HG03039 (cell line): ENCODE measurements at regions not wholly inside any gene's neighbourhood (a gene's known extent, or its start where the extent isn't known, plus 50 kb on each side); places are given as distances from the start of the nearest gene placed in this dataset.
"Not testable (repeated sequence)": the region's sequence is repeated elsewhere in the genome, so short reads cannot be mapped to it uniquely, and the experiment has no call there.

ENCODE experiments used
- ATAC-seq: cut with Tn5 transposase; IDR thresholded peaks from one replicate; pipeline ENCODE4 v1.9.1; 2021; ENCODE audit warnings: mild to moderate bottlenecking, moderate library complexity; ENCODE audit not compliant: unreplicated experiment

DNA sequence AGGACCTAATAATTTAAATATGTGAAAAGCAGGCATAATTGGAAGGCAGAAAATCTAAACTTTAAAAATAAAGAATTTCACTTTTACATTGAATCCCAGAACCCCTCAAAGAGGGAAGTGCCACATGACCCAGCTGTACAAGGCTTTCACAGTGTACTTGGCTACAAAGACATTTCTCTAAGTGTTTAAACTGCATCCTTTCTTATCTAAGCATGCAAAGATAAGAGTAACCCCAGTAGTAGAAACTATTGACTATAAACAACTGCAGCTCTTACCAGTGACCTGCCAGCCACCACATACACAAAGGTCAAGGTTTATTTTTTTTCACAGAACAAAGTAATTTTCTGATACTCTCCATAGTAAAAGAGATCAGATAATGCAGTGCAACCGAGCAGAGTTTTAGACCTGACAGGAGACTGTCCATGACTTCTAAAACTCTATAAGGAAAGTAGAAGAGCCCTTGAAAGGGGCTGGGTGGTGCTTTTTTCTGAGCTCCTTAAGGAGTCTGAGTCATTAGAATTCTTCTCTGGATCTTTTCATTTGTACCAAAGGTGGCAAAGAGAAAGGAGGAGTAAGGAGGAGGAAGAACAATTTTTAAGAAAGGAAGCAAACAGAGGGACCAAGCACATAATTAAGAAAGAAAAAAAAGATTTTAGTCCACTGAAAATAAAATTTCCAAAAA is 750.6 kb downstream of the PRIM2 start:
- ATAC-seq, result not testable (repeated sequence)

GRCh38 chr6:58073263-58073662 is 755.8 kb downstream of the PRIM2 start:
- ATAC-seq, result no peak

- not testable (repeated sequence) for ATAC-seq
Observed at GRCh38 chr6:58090067-58090466, 772.6 kb downstream of the PRIM2 start.

DNA sequence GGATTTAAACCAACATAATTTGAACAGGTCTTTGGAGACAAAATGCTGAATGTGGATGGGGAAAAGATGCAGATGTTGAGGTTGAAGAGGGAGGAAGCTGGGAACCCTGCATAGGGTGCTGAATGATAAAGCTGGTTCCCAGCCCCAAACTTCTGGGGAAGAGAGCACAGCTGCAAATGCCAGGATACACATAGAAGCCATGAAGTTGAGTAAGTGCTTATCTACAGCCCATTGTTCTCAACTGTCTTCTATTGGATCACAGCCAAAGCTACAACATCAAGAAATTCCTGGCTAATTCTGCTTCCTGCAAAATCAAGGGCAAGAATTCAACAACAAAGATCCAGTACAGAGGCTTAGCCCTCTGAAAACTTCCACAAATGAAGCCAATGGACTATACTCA is 779.8 kb downstream of the PRIM2 start:
- not testable (repeated sequence) for ATAC-seq

DNA sequence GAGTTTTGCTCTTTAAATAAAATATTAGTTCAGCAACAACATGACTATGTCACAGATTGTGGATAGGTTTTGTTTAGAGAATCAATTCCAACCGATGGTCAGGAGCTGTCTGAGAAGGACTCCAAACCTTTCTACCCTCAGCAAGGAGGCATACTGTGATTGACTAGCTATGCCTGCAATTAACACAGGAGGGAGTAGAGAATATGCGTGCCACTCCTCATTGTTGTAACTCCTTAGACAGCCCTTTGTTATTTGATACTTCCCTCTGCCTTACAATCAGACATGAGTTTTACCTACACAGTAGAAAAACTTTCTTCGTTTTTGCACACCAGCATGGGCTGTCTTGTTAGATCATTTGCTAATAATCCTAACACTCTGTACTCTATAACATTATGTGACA is 796.5 kb downstream of the PRIM2 start:
- no peak for ATAC-seq

- not testable (repeated sequence) for ATAC-seq
Observed at GRCh38 chr6:58117162-58117561, 799.7 kb downstream of the PRIM2 start.

- not testable (repeated sequence) for ATAC-seq
Observed at GRCh38 chr6:58121616-58122015, 804.2 kb downstream of the PRIM2 start.

DNA sequence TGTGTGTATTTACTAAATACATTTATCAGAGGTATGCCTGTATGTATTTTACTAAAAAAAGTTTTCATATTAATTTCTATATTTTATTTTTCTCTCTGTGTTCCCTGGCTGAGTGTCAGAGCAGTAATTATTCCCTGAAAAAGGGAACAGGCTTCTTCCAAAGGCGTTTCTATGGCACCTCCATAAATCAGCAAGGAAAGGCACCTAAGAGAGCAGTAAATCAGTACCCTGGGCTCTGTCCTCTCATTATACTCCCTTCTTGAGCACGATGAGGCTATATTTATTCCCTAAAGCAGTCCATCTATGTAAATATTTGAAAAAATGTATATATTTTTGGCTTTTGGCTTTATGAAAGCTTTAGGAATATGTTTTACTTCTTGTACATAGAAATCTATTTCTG is 806.3 kb downstream of the PRIM2 start:
- not testable (repeated sequence) for ATAC-seq

GRCh38 chr6:58128549-58128948 is 811.1 kb downstream of the PRIM2 start:
- ATAC-seq, result not testable (repeated sequence)

- not testable (repeated sequence) for ATAC-seq
Observed at GRCh38 chr6:58129098-58129497, 811.7 kb downstream of the PRIM2 start.

DNA sequence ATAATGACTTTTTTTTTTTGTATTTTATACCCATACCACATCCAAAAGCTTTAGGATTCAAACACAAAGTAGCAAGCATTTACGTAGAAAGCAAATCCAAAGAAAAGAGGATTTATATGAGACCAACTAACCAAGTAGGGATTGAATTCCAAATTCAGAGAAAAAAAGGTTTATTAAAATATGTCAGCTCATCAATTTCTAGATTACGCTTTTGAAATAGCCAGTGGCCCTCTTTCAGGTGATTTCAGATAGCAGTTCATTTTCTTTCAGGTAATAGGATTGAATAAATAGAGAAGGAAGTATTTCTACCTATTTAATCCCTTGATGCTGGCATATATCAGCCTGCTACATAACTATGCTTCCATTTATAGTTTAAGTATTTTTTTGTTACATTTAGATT is 822.3 kb downstream of the PRIM2 start:
- not testable (repeated sequence) for ATAC-seq

GRCh38 chr6:58171025-58171424 is 853.6 kb downstream of the PRIM2 start:
- not testable (repeated sequence) for ATAC-seq

DNA sequence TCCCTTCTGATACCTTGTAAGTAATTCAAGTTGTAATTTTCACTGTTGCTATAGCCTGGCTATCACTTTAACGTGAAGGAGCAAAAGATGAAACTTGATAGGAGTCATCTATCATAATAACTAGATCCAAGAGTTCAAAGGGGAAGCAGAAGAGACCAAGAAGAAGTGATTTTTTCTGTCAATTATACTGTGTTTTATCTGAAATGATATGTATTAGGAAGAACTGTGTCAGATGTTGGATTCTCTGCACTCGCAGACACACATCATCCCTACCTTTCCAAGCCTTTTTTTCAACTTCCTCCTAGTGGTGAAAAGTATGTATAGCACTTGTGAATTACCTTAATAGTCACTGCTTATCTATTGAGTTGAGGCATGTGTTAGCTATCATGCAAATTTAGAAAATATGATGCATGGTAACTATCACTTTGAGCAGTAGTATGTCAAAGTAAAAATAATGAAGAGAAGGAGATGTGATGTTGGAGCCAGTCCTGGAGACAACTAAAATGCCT is 864.2 kb downstream of the PRIM2 start:
- ATAC-seq, result not testable (repeated sequence)

DNA sequence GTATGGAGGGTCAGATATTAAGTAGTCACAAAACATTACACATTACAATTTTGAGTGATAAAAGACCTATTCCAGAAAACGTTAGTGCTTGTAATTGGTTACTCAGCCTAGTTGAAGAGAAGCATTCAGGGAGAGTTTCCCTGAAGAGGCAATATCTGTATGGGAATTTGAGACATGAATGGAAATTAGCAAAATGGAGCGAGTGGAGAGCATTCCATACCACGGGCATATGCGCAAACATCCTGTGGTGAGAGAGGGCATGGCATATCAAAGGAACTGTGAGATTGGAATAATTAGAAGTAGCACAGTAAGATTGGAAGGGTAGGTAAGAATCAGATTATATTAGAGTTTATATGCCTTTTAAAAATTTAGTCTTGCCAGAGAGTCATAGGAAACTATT is 867.9 kb downstream of the PRIM2 start:
- ATAC-seq, result not testable (repeated sequence)

DNA sequence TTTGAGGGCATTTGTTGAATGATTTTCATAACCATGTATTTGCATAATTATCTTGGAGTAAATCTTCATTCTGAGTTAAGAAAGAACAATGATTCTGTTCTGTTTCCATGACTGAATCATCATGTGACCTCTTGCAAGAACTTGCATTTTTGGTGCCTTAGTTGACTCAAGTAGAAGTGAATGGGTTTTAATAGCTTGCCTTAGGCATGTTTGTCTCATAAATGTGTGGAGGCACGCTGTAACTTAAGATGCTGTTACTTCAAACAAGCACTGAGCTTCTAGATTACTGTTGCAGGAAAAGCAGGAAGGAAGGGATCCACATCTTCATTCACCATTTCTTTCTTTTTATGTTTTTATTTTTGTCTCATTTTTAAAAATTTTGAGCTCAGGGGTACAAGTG is 875.8 kb downstream of the PRIM2 start:
- ATAC-seq, result not testable (repeated sequence)

DNA sequence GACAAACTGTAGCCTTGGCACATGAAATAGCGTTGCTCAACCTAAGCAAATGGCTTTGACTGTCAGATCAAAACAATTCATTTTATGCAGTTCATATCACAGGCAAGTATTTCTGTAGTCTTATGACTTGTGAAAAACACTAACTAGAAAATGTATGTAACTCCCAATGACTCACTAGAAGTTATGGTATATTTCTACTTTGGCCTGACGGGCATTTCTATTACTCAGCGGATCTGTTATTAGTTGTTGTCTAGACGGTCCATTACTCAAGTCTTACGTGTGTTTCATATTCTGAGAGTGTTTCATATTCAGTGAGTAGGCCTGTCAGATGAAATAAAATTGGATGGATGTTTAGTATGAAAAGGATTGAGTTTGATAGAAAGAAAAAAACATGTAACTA is 880.9 kb downstream of the PRIM2 start:
- no peak for ATAC-seq

DNA sequence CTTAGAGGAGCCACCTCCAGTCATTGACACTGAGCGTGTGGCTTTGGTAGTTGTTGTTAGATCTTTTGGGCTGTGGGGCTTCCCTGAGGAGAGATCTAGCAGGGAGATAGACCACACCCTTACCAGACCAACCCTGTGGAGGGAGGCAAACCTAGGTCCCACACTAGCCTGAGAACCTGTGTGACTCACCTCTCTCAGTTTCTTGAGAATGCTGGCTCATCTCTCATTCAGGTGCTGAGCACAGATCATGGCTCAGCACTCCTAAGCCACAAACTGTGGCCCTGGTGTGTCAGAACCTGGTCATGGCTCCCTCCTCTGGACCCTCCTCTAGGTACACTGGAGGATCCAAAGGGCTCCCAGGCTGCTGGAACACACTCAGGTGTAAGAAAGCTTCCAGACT is 919.7 kb downstream of the PRIM2 start:
- not testable (repeated sequence) for ATAC-seq

DNA sequence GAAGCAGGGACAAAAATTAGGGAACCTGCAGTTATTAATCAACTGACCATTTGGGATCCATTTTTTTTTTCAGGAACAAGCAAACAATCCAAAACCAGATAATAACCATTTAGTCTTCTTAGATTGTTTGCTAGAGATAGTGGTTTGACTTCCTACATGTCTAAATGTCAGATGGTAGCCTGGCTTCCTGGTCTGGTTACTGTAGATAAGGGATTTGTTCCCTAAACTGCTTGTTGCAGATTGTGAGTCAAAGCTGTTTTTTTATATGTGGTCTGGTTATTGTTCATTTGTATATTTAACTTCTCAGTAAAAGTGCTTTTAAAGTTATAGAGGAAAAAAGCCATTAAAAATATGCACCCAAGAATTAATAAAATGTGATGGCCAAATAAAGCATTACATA is 921.0 kb downstream of the PRIM2 start:
- not testable (repeated sequence) for ATAC-seq

DNA sequence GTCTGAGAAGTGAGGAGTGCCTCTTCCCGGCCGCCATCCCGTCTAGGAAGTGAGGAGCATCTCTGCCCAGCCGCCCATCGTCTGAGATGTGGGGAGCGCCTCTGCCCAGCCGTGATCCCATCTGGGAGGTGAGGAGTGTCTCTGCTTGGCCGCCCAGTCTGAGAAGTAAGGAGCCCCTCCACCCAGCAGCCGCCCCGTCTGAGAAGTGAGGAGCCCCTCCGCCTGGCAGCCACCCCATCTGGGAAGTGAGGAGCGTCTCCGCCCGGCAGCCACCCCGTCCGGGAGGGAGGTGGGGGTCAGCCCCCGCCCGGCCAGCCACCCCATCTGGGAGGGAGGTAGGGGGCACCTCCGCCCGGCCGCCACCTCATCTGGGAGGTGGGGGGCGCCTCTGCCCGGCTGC is 940.2 kb downstream of the PRIM2 start:
- ATAC-seq, result not testable (repeated sequence)

GRCh38 chr6:58290177-58290576 is 972.7 kb downstream of the PRIM2 start:
- ATAC-seq, result no peak

DNA sequence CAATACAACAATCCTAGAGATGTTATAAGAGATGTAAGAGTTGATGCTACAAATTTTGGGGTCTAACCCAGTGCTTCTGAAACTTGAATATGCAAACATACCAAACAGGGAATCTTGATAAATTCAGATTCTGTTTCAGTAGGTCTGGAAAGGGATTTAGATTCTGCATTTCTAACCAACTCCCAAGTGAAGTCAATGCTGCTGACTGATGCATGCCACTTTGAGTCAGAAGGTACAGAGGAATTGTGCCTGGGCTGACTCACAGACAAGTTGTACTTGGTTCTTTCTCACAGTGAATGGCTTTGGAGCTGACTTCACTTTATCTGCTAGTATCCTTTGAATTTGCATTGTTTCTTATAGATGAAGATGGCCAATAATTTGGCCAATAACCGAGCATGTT is 973.9 kb downstream of the PRIM2 start:
- ATAC-seq, result not testable (repeated sequence)

DNA sequence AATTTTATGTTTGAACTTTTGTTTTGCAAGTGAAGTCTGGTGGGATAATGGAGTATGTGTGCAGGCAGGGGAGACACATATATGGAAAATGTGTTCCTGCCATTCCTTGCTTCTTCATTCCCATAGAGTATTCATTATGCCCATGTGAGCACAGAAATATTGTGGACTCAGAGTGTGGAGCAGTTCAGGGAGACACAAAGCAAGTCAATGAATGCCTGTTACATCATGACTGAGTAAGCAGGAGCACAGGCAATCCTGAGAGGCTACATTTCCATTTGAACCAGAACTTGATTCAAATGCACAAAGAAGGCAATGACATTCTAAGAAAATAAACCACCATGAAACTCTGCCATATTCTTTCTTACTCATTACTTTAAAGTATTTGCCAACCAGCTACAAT is 990.5 kb downstream of the PRIM2 start:
- ATAC-seq, result not testable (repeated sequence)

- ATAC-seq, result not testable (repeated sequence)
Observed at GRCh38 chr6:58332108-58332507, 1014.7 kb downstream of the PRIM2 start.
